Nephron (organoid): ENCODE measurements at regions not wholly inside any gene's neighbourhood (a gene's known extent, or its start where the extent isn't known, plus 50 kb on each side); places are given as distances from the start of the nearest gene placed in this dataset.
A peak's percentile ranks its signal among the peaks of the same experiment; 100 is the strongest.

Experiments used
- H3K27ac Mint-ChIP-seq, 3 experiments: 2 replicates each; pipeline ENCODE4 v1.8.0; 2020; ENCODE audit warnings: mixed read lengths in 3 of 3, mild to moderate bottlenecking in 2 of 3, moderate library complexity in 1 of 3
- H3K27me3 Mint-ChIP-seq: 2 replicates; pipeline ENCODE4 v1.8.0; 2021; ENCODE audit warnings: low read depth, mild to moderate bottlenecking, moderate library complexity, mixed read lengths
- H3K36me3 Mint-ChIP-seq: 2 replicates; pipeline ENCODE4 v1.8.0; 2020; ENCODE audit warnings: low read depth, mixed read lengths
- H3K4me1 Mint-ChIP-seq: 2 replicates; pipeline ENCODE4 v1.8.0; 2020; ENCODE audit warnings: mixed read lengths
- H3K4me3 Mint-ChIP-seq, 3 experiments: 2 replicates each; pipeline ENCODE4 v1.8.0; 2020; ENCODE audit warnings: mild to moderate bottlenecking in 3 of 3, mixed read lengths in 3 of 3, moderate library complexity in 2 of 3
- H3K9me3 Mint-ChIP-seq: 2 replicates; pipeline ENCODE4 v1.8.0; 2020; ENCODE audit warnings: mixed read lengths
- TF ChIP-seq, protein P1 (sequence below), 3 experiments: fragments of 200-600 bp; sonication (generic); IDR thresholded peaks; one replicate each; pipeline ENCODE4 v1.5.0; 2021; ENCODE audit warnings: antibody characterized with exemption in 3 of 3; ENCODE audit not compliant: unreplicated experiment in 3 of 3

DNA sequence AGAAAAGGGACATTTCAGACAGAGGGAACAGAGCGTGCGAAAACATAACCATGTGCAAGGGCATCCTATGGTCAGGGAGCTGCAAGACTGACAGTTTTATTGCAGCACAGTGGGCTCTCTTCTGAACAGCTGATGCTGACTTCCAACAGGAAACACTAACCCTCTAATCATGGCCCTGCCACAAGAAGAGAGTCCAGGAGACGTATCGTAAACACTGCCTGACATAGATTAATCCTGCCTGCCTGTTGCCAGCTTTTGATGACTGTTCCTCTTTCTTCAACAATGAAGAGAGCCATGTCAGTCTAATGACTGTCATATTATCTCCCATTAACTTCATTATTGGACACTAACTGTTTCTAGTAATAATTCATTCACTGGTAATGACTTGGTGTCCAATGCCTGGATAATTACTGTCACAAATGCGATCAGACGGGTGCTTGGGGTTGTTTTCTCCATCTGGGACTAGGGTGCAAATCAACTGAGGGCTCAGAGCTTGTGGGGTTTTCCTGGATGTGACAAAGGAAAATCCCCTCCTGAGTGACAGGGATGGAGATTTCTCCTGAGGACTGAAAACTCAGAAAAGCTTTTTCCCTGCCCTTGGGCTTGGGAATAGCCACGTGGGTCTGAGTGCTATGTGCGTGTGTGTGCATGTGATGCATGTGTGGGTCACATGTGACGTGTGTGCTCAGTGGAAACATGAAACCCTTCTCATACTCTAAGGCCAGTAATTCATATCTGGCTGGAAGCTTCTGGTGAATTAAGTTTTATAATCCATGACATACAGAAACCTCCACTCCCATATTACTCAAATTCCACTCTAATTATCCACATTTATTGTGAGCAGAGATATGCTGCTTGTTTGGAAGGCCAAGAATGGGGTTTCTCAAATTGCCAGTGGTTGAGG, 144.0 kb upstream of the PLXNA2 start:
- H3K9me3 Mint-ChIP-seq, result peaks cover 3% of the 10 kb centered on the region
- peak overlapping the region in 2 of 3 experiments; percentile 47 to 55 for H3K27ac Mint-ChIP-seq
- peaks cover 15% of the 10 kb centered on the region for H3K4me1 Mint-ChIP-seq
- TF ChIP-seq, protein P1, sequence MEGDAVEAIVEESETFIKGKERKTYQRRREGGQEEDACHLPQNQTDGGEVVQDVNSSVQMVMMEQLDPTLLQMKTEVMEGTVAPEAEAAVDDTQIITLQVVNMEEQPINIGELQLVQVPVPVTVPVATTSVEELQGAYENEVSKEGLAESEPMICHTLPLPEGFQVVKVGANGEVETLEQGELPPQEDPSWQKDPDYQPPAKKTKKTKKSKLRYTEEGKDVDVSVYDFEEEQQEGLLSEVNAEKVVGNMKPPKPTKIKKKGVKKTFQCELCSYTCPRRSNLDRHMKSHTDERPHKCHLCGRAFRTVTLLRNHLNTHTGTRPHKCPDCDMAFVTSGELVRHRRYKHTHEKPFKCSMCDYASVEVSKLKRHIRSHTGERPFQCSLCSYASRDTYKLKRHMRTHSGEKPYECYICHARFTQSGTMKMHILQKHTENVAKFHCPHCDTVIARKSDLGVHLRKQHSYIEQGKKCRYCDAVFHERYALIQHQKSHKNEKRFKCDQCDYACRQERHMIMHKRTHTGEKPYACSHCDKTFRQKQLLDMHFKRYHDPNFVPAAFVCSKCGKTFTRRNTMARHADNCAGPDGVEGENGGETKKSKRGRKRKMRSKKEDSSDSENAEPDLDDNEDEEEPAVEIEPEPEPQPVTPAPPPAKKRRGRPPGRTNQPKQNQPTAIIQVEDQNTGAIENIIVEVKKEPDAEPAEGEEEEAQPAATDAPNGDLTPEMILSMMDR (IDR thresholded peaks at IDR 0.05; ENCODE audit: unreplicated experiment in 3 of 3), result no peak
- H3K27me3 Mint-ChIP-seq, result peaks cover 7% of the 10 kb centered on the region
- H3K36me3 Mint-ChIP-seq, result no peaks in the 10 kb centered on the region
- no peak overlapping the region for H3K4me3 Mint-ChIP-seq

DNA sequence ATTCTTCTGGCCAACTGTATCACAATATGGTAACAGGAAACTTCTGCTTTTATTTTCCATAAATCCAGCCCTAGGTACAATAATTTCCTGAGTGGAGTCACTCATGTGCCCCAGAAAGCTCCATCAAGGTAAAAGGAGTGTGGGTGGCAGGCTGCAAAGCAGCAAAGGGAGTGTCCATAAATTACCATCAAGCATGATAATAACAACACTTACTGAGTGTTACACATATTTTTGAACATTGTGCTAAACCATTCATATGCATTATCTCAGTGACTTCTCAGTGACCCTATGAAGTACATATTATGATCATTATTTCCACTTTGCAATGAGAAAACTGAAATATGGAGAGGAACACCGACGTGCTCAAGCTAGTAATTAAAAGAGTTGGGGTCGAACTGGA, 149.2 kb upstream of the PLXNA2 start:
- Mint-ChIP-seq H3K4me3 (no peak overlapping the region), H3K9me3 (no peaks in the 10 kb centered on the region)
- TF ChIP-seq, protein P1 (IDR thresholded peaks at IDR 0.05; ENCODE audit: unreplicated experiment in 3 of 3), result no peak

DNA sequence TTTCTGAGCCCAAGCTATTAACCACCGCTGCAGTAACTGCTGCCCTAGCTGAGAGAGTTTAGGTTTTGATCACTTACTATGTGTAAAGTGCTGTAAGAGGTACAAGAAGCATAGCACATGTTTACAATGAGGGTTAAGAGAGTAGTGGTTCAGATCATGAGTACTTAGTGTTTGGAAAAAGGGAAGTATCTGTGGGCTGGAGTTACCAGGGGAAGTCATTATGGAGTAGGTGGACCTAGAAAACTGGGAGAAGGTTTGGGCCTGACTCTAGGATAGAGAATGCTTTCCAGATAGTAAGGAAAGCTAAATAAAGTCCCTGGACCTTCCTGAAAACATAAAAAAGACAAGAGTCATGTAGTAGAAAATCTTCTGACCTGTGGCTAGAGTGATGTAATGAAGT, 149.6 kb upstream of the PLXNA2 start:
- H3K27ac Mint-ChIP-seq, result no peak overlapping the region
- no peaks in the 10 kb centered on the region for H3K9me3 Mint-ChIP-seq
- no peak overlapping the region for H3K4me3 Mint-ChIP-seq
- H3K4me1 Mint-ChIP-seq, result peaks cover under 1% of the 10 kb centered on the region
- TF ChIP-seq, protein P1 (IDR thresholded peaks at IDR 0.05; ENCODE audit: unreplicated experiment in 3 of 3), result no peak
- H3K36me3 Mint-ChIP-seq, result no peaks in the 10 kb centered on the region
- no peaks in the 10 kb centered on the region for H3K27me3 Mint-ChIP-seq

More for the DNA sequence above, 149.2 kb upstream of the PLXNA2 start:
- Mint-ChIP-seq H3K27me3 (no peaks in the 10 kb centered on the region), H3K27ac (no peak overlapping the region), H3K36me3 (no peaks in the 10 kb centered on the region), H3K4me1 (peaks cover 4% of the 10 kb centered on the region)

GRCh38 chr1:208397286-208397685, 153.1 kb upstream of the PLXNA2 start:
- H3K27me3 Mint-ChIP-seq, result no peaks in the 10 kb centered on the region
- no peak overlapping the region for H3K27ac Mint-ChIP-seq
- H3K36me3 Mint-ChIP-seq, result no peaks in the 10 kb centered on the region
- H3K9me3 Mint-ChIP-seq, result no peaks in the 10 kb centered on the region
- H3K4me1 Mint-ChIP-seq, result no peaks in the 10 kb centered on the region
- no peak overlapping the region for H3K4me3 Mint-ChIP-seq
- TF ChIP-seq, protein P1 (IDR thresholded peaks at IDR 0.05; ENCODE audit: unreplicated experiment in 3 of 3), result no peak

DNA sequence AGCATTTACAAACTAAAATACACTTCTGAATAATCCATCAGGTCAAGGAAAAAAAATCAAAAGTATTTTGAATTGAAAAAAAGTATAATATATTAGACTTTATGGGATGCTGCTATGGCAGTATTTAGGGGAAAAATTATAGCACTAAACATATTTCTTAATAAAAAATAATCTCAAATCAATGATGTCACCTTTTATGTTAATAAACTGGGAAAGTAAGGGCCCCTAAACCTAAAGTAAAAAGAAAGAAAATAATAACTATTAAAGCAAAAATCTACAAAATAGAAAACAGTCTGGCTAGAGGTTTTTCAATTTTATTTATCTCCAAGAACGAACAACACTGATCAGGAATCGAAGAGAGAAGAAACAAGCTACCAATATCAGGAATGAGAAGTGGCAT, 160.8 kb upstream of the PLXNA2 start:
- H3K4me3 Mint-ChIP-seq, result no peak overlapping the region
- H3K27me3 Mint-ChIP-seq, result no peaks in the 10 kb centered on the region
- TF ChIP-seq, protein P1 (IDR thresholded peaks at IDR 0.05; ENCODE audit: unreplicated experiment in 3 of 3), result no peak
- no peaks in the 10 kb centered on the region for H3K4me1 Mint-ChIP-seq
- peaks cover 5% of the 10 kb centered on the region for H3K9me3 Mint-ChIP-seq
- H3K27ac Mint-ChIP-seq, result no peak overlapping the region
- no peaks in the 10 kb centered on the region for H3K36me3 Mint-ChIP-seq

GRCh38 chr1:208409176-208409575, 165.0 kb upstream of the PLXNA2 start:
- Mint-ChIP-seq H3K27ac (no peak overlapping the region), H3K27me3 (no peaks in the 10 kb centered on the region), H3K4me1 (no peaks in the 10 kb centered on the region), H3K36me3 (no peaks in the 10 kb centered on the region), H3K4me3 (no peak overlapping the region), H3K9me3 (peaks cover 1% of the 10 kb centered on the region)
- TF ChIP-seq, protein P1 (IDR thresholded peaks at IDR 0.05; ENCODE audit: unreplicated experiment in 3 of 3), result no peak
